ENCODE measurements at regions not wholly inside any gene's neighbourhood (a gene's known extent, or its start where the extent isn't known, plus 50 kb on each side); places are given as distances from the start of the nearest gene placed in this dataset.

DNA sequence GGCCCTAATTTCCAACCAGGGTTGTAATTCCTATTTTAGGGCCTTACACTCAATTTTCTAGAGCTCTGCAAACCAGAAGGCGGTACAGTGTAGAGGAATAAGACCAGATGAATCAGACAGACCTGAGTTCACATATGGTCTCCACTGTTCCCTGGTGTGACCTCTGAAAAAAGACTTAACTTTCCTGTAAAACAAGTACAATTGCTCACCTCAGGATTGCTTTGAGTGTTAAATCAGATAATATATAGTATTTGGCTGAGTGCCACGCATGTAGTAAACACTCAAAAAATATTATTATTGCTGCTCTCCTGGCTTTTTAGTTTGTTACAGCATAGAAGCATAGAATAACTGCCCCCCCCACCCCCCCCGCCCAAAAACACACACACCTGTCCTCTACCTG, 51.0 kb upstream of the STT3B start (continued):
- TF ChIP-seq, protein P1, sequence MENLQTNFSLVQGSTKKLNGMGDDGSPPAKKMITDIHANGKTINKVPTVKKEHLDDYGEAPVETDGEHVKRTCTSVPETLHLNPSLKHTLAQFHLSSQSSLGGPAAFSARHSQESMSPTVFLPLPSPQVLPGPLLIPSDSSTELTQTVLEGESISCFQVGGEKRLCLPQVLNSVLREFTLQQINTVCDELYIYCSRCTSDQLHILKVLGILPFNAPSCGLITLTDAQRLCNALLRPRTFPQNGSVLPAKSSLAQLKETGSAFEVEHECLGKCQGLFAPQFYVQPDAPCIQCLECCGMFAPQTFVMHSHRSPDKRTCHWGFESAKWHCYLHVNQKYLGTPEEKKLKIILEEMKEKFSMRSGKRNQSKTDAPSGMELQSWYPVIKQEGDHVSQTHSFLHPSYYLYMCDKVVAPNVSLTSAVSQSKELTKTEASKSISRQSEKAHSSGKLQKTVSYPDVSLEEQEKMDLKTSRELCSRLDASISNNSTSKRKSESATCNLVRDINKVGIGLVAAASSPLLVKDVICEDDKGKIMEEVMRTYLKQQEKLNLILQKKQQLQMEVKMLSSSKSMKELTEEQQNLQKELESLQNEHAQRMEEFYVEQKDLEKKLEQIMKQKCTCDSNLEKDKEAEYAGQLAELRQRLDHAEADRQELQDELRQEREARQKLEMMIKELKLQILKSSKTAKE (CRISPR knock-in tag; IDR thresholded peaks at IDR 0.05; ENCODE audit: borderline replicate concordance) = no peak
- TF ChIP-seq ZFP90 (CRISPR knock-in tag; IDR thresholded peaks at IDR 0.05; ENCODE audit: borderline replicate concordance) (no peak), SMC3 (IDR thresholded peaks at IDR 0.05; ENCODE audit: low read length) (no peak), XBP1 (CRISPR knock-in tag; IDR thresholded peaks at IDR 0.05) (no peak), POGZ (CRISPR knock-in tag; IDR thresholded peaks at IDR 0.05) (no peak), KLF12 (CRISPR knock-in tag; IDR thresholded peaks at IDR 0.05; ENCODE audit: borderline replicate concordance) (no peak), ZNF670 (CRISPR knock-in tag; IDR thresholded peaks at IDR 0.05; ENCODE audit: borderline replicate concordance) (no peak), NFATC3 (CRISPR knock-in tag; IDR thresholded peaks at IDR 0.05) (no peak), MBNL3 (CRISPR knock-in tag; conservative IDR thresholded peaks at IDR 0.05) (no peak), ZNF577 (CRISPR knock-in tag; IDR thresholded peaks at IDR 0.05; ENCODE audit: borderline replicate concordance, low read depth) (no peak), ETV5 (CRISPR knock-in tag; IDR thresholded peaks at IDR 0.05; ENCODE audit: borderline replicate concordance) (no peak)
- TF ChIP-seq, protein P2, sequence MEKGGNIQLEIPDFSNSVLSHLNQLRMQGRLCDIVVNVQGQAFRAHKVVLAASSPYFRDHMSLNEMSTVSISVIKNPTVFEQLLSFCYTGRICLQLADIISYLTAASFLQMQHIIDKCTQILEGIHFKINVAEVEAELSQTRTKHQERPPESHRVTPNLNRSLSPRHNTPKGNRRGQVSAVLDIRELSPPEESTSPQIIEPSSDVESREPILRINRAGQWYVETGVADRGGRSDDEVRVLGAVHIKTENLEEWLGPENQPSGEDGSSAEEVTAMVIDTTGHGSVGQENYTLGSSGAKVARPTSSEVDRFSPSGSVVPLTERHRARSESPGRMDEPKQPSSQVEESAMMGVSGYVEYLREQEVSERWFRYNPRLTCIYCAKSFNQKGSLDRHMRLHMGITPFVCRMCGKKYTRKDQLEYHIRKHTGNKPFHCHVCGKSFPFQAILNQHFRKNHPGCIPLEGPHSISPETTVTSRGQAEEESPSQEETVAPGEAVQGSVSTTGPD (CRISPR knock-in tag; IDR thresholded peaks at IDR 0.05) = no peak
- TF ChIP-seq, protein P3, sequence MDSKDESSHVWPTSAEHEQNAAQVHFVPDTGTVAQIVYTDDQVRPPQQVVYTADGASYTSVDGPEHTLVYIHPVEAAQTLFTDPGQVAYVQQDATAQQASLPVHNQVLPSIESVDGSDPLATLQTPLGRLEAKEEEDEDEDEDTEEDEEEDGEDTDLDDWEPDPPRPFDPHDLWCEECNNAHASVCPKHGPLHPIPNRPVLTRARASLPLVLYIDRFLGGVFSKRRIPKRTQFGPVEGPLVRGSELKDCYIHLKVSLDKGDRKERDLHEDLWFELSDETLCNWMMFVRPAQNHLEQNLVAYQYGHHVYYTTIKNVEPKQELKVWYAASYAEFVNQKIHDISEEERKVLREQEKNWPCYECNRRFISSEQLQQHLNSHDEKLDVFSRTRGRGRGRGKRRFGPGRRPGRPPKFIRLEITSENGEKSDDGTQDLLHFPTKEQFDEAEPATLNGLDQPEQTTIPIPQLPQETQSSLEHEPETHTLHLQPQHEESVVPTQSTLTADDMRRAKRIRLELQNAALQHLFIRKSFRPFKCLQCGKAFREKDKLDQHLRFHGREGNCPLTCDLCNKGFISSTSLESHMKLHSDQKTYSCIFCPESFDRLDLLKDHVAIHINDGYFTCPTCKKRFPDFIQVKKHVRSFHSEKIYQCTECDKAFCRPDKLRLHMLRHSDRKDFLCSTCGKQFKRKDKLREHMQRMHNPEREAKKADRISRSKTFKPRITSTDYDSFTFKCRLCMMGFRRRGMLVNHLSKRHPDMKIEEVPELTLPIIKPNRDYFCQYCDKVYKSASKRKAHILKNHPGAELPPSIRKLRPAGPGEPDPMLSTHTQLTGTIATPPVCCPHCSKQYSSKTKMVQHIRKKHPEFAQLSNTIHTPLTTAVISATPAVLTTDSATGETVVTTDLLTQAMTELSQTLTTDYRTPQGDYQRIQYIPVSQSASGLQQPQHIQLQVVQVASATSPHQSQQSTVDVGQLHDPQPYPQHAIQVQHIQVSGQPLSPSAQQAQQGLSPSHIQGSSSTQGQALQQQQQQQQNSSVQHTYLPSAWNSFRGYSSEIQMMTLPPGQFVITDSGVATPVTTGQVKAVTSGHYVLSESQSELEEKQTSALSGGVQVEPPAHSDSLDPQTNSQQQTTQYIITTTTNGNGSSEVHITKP (CRISPR knock-in tag; IDR thresholded peaks at IDR 0.05; ENCODE audit: low read depth) = no peak
- TF ChIP-seq, protein P4, sequence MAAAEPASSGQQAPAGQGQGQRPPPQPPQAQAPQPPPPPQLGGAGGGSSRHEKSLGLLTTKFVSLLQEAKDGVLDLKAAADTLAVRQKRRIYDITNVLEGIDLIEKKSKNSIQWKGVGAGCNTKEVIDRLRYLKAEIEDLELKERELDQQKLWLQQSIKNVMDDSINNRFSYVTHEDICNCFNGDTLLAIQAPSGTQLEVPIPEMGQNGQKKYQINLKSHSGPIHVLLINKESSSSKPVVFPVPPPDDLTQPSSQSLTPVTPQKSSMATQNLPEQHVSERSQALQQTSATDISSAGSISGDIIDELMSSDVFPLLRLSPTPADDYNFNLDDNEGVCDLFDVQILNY (CRISPR knock-in tag; conservative IDR thresholded peaks at IDR 0.05) = no peak
- TF ChIP-seq, protein P5, sequence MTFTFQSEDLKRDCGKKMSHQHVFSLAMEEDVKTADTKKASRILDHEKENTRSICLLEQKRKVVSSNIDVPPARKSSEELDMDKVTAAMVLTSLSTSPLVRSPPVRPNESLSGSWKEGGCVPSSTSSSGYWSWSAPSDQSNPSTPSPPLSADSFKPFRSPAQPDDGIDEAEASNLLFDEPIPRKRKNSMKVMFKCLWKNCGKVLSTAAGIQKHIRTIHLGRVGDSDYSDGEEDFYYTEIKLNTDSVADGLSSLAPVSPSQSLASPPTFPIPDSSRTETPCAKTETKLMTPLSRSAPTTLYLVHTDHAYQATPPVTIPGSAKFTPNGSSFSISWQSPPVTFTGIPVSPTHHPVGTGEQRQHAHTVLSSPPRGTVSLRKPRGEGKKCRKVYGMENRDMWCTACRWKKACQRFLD (CRISPR knock-in tag; IDR thresholded peaks at IDR 0.05; ENCODE audit: borderline replicate concordance) = no peak

Measured in HepG2 (cell line).